ENCODE measurements at regions not wholly inside any gene's neighbourhood (a gene's known extent, or its start where the extent isn't known, plus 50 kb on each side); places are given as distances from the start of the nearest gene placed in this dataset.

- no peak for TF ChIP-seq EZH2 (IDR thresholded peaks at IDR 0.05; ENCODE audit: borderline replicate concordance)
- TF ChIP-seq, protein P1, sequence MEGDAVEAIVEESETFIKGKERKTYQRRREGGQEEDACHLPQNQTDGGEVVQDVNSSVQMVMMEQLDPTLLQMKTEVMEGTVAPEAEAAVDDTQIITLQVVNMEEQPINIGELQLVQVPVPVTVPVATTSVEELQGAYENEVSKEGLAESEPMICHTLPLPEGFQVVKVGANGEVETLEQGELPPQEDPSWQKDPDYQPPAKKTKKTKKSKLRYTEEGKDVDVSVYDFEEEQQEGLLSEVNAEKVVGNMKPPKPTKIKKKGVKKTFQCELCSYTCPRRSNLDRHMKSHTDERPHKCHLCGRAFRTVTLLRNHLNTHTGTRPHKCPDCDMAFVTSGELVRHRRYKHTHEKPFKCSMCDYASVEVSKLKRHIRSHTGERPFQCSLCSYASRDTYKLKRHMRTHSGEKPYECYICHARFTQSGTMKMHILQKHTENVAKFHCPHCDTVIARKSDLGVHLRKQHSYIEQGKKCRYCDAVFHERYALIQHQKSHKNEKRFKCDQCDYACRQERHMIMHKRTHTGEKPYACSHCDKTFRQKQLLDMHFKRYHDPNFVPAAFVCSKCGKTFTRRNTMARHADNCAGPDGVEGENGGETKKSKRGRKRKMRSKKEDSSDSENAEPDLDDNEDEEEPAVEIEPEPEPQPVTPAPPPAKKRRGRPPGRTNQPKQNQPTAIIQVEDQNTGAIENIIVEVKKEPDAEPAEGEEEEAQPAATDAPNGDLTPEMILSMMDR (IDR thresholded peaks at IDR 0.05; ENCODE audit: poor library complexity) = no peak
- TF ChIP-seq EZH2phosphoT487 (IDR thresholded peaks at IDR 0.05; ENCODE audit: low read depth, severe bottlenecking, unreplicated experiment) = no peak
Measured at GRCh38 chr13:37342205-37342604, 236.7 kb upstream of the CSNK1A1L start.

All from hepatocyte (in vitro differentiated cells).